ENCODE measurements at regions not wholly inside any gene's neighbourhood (a gene's known extent, or its start where the extent isn't known, plus 50 kb on each side); places are given as distances from the start of the nearest gene placed in this dataset.

GRCh38 chr13:47790755-47791154 lies 210.3 kb downstream of the SUCLA2 start:
- no peak for TF ChIP-seq CTCF (IDR thresholded peaks at IDR 0.05)
- no peak for TF ChIP-seq POLR2A (IDR thresholded peaks at IDR 0.05; ENCODE audit: low read depth)
- no peak for TF ChIP-seq EP300 (IDR thresholded peaks at IDR 0.05)
- no peak for TF ChIP-seq POLR2AphosphoS5 (IDR thresholded peaks at IDR 0.05)

Measured in esophagus muscularis mucosa (tissue), 4 donors.